GM12878 (cell line): ENCODE measurements at regions not wholly inside any gene's neighbourhood (a gene's known extent, or its start where the extent isn't known, plus 50 kb on each side); places are given as distances from the start of the nearest gene placed in this dataset.

Experiments
- ATAC-seq: fragments of 200-7000 bp; cut with Tn5 transposase; 3 replicates; pipeline ENCODE4 v1.9.1; 2020; ENCODE audit warnings: mild to moderate bottlenecking, moderate library complexity
- BruUV-seq: library from RNA; stranded (reverse); fragments of 400-500 nt; replicated peaks from 2 replicates; lab custom pipeline; 2021; lab: Mats Ljungman, UMichigan
- CTCF ChIA-PET: fragments of 300-600 bp; sonication (Branson Sonifier 250); formaldehyde crosslinking; extraction: SDS; loops from one replicate; lab custom pipeline; 2021; ENCODE audit warnings: inconsistent platforms; lab: Yijun Ruan, JAX
- POLR2A ChIA-PET: fragments of 350-600 bp; formaldehyde crosslinking; extraction: SDS; loops from one replicate; lab custom pipeline; 2021; ENCODE audit warnings: inconsistent platforms; lab: Charles Lee
- RAD21 ChIA-PET: fragments of 300-600 bp; sonication (Branson Sonifier 250); formaldehyde crosslinking; loops from one replicate; lab custom pipeline; 2023; ENCODE audit warnings: antibody characterized with exemption; ENCODE audit not compliant: unreplicated experiment; lab: Charles Lee
- SMC1A ChIA-PET: fragments of 300-600 bp; sonication (Branson Sonifier 250); formaldehyde crosslinking; loops from one replicate; lab custom pipeline; 2023; ENCODE audit not compliant: unreplicated experiment, uncharacterized antibody; lab: Charles Lee
- DNase-seq: peaks from one replicate; pipeline ENCODE4 v3.0.0-alpha.2; 2011; ENCODE audit warnings: low read depth, low spot score
- FAIRE-seq: peaks from 3 replicates; lab custom pipeline; 2011; peaks lifted over from hg19 to GRCh38; lab: Jason Lieb, UNC
- H2AFZ ChIP-seq: 2 replicates; pipeline ENCODE4 v1.6.0; 2011; ENCODE audit warnings: low read depth, low read length, control low read depth; ENCODE audit not compliant: control insufficient read depth
- H3K27ac ChIP-seq: 2 replicates; pipeline ENCODE4 v1.5.1; 2011; ENCODE audit warnings: control low read depth; ENCODE audit not compliant: control insufficient read depth, insufficient read depth
- H3K27me3 ChIP-seq, 2 experiments: replicated peaks in 1 of 2; 2 replicates each; pipeline versions ENCODE4 v1.6.0 to v1.6.1; 2011; ENCODE audit warnings: low read length in 1 of 2; ENCODE audit not compliant: control insufficient read depth in 2 of 2, insufficient read depth in 2 of 2
- H3K36me3 ChIP-seq, 2 experiments: 2 replicates each; pipeline ENCODE4 v1.5.1; 2011; ENCODE audit warnings: low read length in 1 of 2; ENCODE audit not compliant: control insufficient read depth in 2 of 2, insufficient read depth in 2 of 2
- H3K4me1 ChIP-seq: 2 replicates; pipeline ENCODE4 v1.6.1; 2011; ENCODE audit warnings: mild to moderate bottlenecking, low read length, moderate library complexity, mixed read lengths; ENCODE audit not compliant: control insufficient read depth, insufficient read depth
- H3K4me2 ChIP-seq: 2 replicates; pipeline ENCODE4 v1.6.0; 2011; ENCODE audit warnings: control low read depth; ENCODE audit not compliant: control insufficient read depth, insufficient read depth
- H3K4me3 ChIP-seq: fragments of 200-600 bp; sonication (generic); 2 replicates; pipeline ENCODE4 v1.5.1; 2016
- H3K79me2 ChIP-seq: 2 replicates; pipeline ENCODE4 v1.6.0; 2011; ENCODE audit warnings: low read length; ENCODE audit not compliant: control insufficient read depth, insufficient read depth
- H3K9ac ChIP-seq: 2 replicates; pipeline ENCODE4 v1.8.0; 2011; ENCODE audit warnings: low read length, control low read depth, mixed read lengths; ENCODE audit not compliant: control insufficient read depth, insufficient read depth
- H3K9me3 ChIP-seq: replicated peaks from 3 replicates; pipeline ENCODE4 v1.5.1; 2011; ENCODE audit warnings: mild to moderate bottlenecking, low read length; ENCODE audit not compliant: control insufficient read depth, insufficient read depth
- H4K20me1 ChIP-seq: 2 replicates; pipeline ENCODE4 v1.6.0; 2011; ENCODE audit not compliant: control insufficient read depth, insufficient read depth
- CUX1 ChIP-seq: IDR thresholded peaks from 2 replicates; pipeline ENCODE4 v1.6.1; 2012; ENCODE audit warnings: improper control_type of control experiment, low read depth, low read length; ENCODE audit not compliant: insufficient replicate concordance
- MYC ChIP-seq: IDR thresholded peaks from 2 replicates; pipeline ENCODE4 v1.6.1; 2011; ENCODE audit warnings: mild to moderate bottlenecking, low read length, moderate library complexity, inconsistent platforms; ENCODE audit not compliant: insufficient read depth, insufficient replicate concordance, insufficient read length, severe bottlenecking
- TCF12 ChIP-seq: IDR thresholded peaks from 2 replicates; pipeline ENCODE4 v1.6.1; 2011; ENCODE audit warnings: low read depth, mild to moderate bottlenecking, low read length
- TCF3 ChIP-seq: IDR thresholded peaks from 2 replicates; pipeline ENCODE4 v1.6.1; 2012; ENCODE audit warnings: low read depth, mild to moderate bottlenecking, low read length, borderline replicate concordance; ENCODE audit not compliant: insufficient read depth
- WGBS: methylation state at CpG from one replicate; pipeline ENCODE4 v1.1.6; 2016; ENCODE audit warnings: low lambda C conversion rate; ENCODE audit not compliant: insufficient replicate concordance, insufficient coverage; ENCODE audit errors: missing lambda C conversion rate; 5-methylcytosine and 5-hydroxymethylcytosine counted together
- in situ Hi-C: fragments of 300-500 bp; cut with MboI; formaldehyde crosslinking; loops from 9 replicates; pipeline ENCODE4 v1.14.3; 2018; ENCODE audit warnings: mixed read lengths
- intact Hi-C: fragments of 100-400 bp; cut with micrococcal nuclease; formaldehyde crosslinking; loops from one replicate; pipeline ENCODE4 v1.14.2; 2022; ENCODE audit not compliant: unreplicated experiment

GRCh38 chr9:26321935-26322334, 570.7 kb downstream of the CAAP1 start (continued):
- no peak for TF ChIP-seq CUX1

- FAIRE-seq (no peak), ATAC-seq (no peak), DNase-seq (no peak)
- no peak overlapping the region for H3K27ac ChIP-seq
- ChIA-PET POLR2A (no interaction called here), RAD21 (no interaction called here), SMC1A (interaction anchor here (0.7 kb wide), 1 partner anchor 171 kb away, joined by 3 read pairs; no protein-coding TSS in a partner anchor), CTCF (no interaction called here)
- no peak for TF ChIP-seq TCF3
- no peak for TF ChIP-seq TCF12
- no peak for TF ChIP-seq MYC
- no peaks in the 10 kb centered on the region for H4K20me1 ChIP-seq
- 2% methylated on average over 3 of the region's 3 CpGs for whole genome bisulfite sequencing
- no peaks in the 10 kb centered on the region for H3K9me3 ChIP-seq
- no peaks in the 10 kb centered on the region for H3K36me3 ChIP-seq
- H3K27me3 ChIP-seq = no peaks in the 10 kb centered on the region
- H3K9ac ChIP-seq = no peak overlapping the region
- H3K79me2 ChIP-seq = no peaks in the 10 kb centered on the region
- in situ Hi-C loops = no loop called here
- H2AFZ ChIP-seq = no peak overlapping the region
- intact Hi-C loops = no loop called here
- no peak overlapping the region for H3K4me2 ChIP-seq
- no peak overlapping the region for H3K4me3 ChIP-seq
- BruUV-seq = no TSS peak
- no peaks in the 10 kb centered on the region for H3K4me1 ChIP-seq
These were observed 572.7 kb downstream of the CAAP1 start for GRCh38 chr9:26319859-26320258.
